ENCODE measurements at regions not wholly inside any gene's neighbourhood (a gene's known extent, or its start where the extent isn't known, plus 50 kb on each side); places are given as distances from the start of the nearest gene placed in this dataset.

GRCh38 chr9:29799227-29799626 lies 2225.9 kb upstream of the C9orf72 start:
- no peak for DNase-seq

GRCh38 chr9:29800821-29801220 lies 2227.5 kb upstream of the C9orf72 start:
- DNase-seq, result no peak

GRCh38 chr9:29802454-29802853 lies 2229.2 kb upstream of the C9orf72 start:
- DNase-seq, result no peak

GRCh38 chr9:29806937-29807618 lies 2233.8 kb upstream of the C9orf72 start:
- no peak for DNase-seq

GRCh38 chr9:29816954-29817703 lies 2243.8 kb upstream of the C9orf72 start:
- DNase-seq, result no peak

- DNase-seq, result no peak
Observed at GRCh38 chr9:29822458-29822857, 2249.2 kb upstream of the C9orf72 start.

- no peak for DNase-seq
Observed at GRCh38 chr9:29826421-29826820, 2253.1 kb upstream of the C9orf72 start.

GRCh38 chr9:29830821-29831220 lies 2257.5 kb upstream of the C9orf72 start:
- no peak for DNase-seq

- DNase-seq, result no peak
Observed at GRCh38 chr9:29838491-29839020, 2265.3 kb upstream of the C9orf72 start.

GRCh38 chr9:29844251-29844650 lies 2271.0 kb upstream of the C9orf72 start:
- DNase-seq, result no peak

- no peak for DNase-seq
Observed at GRCh38 chr9:29850664-29851063, 2277.4 kb upstream of the C9orf72 start.

GRCh38 chr9:29861803-29862202 lies 2288.5 kb upstream of the C9orf72 start:
- no peak for DNase-seq

GRCh38 chr9:29865764-29866313 lies 2292.6 kb upstream of the C9orf72 start:
- no peak for DNase-seq

- no peak for DNase-seq
Observed at GRCh38 chr9:29866556-29866955, 2293.3 kb upstream of the C9orf72 start.

- no peak for DNase-seq
Observed at GRCh38 chr9:29873579-29873978, 2300.3 kb upstream of the C9orf72 start.

GRCh38 chr9:29875547-29875946 lies 2302.3 kb upstream of the C9orf72 start:
- DNase-seq, result no peak

GRCh38 chr9:29882767-29883166 lies 2309.5 kb upstream of the C9orf72 start:
- DNase-seq, result no peak

- no peak for DNase-seq
Observed at GRCh38 chr9:29906065-29906464, 2332.8 kb upstream of the C9orf72 start.

GRCh38 chr9:29928072-29928471 lies 2354.8 kb upstream of the C9orf72 start:
- no peak for DNase-seq

- DNase-seq, result no peak
Observed at GRCh38 chr9:29939559-29939958, 2366.3 kb upstream of the C9orf72 start.

GRCh38 chr9:29945012-29945411 lies 2371.7 kb upstream of the C9orf72 start:
- DNase-seq, result no peak

- no peak for DNase-seq
Observed at GRCh38 chr9:29958469-29958868, 2385.2 kb upstream of the C9orf72 start.

GRCh38 chr9:29965834-29966233 lies 2392.6 kb upstream of the C9orf72 start:
- no peak for DNase-seq

- no peak for DNase-seq
Observed at GRCh38 chr9:29966247-29966646, 2393.0 kb upstream of the C9orf72 start.
